ENCODE measurements at regions not wholly inside any gene's neighbourhood (a gene's known extent, or its start where the extent isn't known, plus 50 kb on each side); places are given as distances from the start of the nearest gene placed in this dataset.
A peak's percentile ranks its signal among the peaks of the same experiment; 100 is the strongest.

DNA sequence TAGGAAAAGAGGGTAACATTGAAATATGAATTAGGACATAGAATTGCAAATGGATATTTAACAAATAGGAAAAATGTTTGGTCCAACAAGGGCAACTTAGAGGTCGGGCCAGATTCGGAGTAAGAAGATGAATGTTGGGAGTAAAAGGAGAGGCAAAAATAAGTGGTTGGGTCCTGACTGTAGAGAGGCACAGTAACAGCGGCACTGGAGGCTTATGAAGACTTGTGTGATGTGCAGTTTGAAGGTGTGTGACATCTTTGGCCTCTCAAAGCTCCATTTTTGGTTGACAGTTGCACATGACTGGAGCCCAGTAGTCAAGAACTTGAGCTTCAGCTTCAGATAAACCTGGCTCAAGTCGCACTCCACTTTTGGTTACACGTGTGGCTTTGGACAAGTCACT, 109.9 kb upstream of the PAXBP1 start:
- Mint-ChIP-seq H3K27ac (no peak overlapping the region), H3K27me3 (ENCODE audit: insufficient read depth) (peaks cover 32% of the 10 kb centered on the region), H3K9me3 (no peaks in the 10 kb centered on the region), H3K4me1 (ENCODE audit: low read depth) (peaks cover 3% of the 10 kb centered on the region), H3K4me3 (no peak overlapping the region), H3K36me3 (ENCODE audit: low read depth) (no peaks in the 10 kb centered on the region)
- TF ChIP-seq, protein P1, sequence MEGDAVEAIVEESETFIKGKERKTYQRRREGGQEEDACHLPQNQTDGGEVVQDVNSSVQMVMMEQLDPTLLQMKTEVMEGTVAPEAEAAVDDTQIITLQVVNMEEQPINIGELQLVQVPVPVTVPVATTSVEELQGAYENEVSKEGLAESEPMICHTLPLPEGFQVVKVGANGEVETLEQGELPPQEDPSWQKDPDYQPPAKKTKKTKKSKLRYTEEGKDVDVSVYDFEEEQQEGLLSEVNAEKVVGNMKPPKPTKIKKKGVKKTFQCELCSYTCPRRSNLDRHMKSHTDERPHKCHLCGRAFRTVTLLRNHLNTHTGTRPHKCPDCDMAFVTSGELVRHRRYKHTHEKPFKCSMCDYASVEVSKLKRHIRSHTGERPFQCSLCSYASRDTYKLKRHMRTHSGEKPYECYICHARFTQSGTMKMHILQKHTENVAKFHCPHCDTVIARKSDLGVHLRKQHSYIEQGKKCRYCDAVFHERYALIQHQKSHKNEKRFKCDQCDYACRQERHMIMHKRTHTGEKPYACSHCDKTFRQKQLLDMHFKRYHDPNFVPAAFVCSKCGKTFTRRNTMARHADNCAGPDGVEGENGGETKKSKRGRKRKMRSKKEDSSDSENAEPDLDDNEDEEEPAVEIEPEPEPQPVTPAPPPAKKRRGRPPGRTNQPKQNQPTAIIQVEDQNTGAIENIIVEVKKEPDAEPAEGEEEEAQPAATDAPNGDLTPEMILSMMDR (IDR thresholded peaks at IDR 0.05), result no peak
- no peak for DNase-seq

DNA sequence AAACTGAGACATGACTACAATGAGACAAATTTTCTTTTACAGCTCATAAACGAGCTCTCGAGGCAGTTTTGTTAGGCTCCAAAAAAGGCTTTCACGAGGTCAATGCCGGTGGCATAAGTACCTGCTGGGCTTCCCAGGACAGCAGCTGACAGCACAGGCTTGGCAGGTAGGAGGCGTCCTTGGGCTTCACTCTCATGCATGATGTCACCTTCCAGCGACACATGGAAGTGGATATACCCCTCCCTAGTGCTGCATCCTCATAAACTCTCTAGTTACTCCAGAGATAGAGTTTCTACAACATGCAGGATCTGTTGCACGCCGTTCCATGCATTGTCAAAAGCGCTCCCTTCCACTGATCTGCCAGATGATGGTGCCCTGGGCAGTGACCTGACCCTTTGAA, 112.5 kb upstream of the PAXBP1 start:
- no peaks in the 10 kb centered on the region for H3K9me3 Mint-ChIP-seq
- H3K4me1 Mint-ChIP-seq (ENCODE audit: low read depth), result peaks cover 12% of the 10 kb centered on the region
- H3K27ac Mint-ChIP-seq, result no peak overlapping the region
- H3K27me3 Mint-ChIP-seq (ENCODE audit: insufficient read depth), result peaks cover 32% of the 10 kb centered on the region
- no peaks in the 10 kb centered on the region for H3K36me3 Mint-ChIP-seq (ENCODE audit: low read depth)
- H3K4me3 Mint-ChIP-seq, result no peak overlapping the region
- DNase-seq, result no peak
- TF ChIP-seq, protein P1 (IDR thresholded peaks at IDR 0.05), result no peak

DNA sequence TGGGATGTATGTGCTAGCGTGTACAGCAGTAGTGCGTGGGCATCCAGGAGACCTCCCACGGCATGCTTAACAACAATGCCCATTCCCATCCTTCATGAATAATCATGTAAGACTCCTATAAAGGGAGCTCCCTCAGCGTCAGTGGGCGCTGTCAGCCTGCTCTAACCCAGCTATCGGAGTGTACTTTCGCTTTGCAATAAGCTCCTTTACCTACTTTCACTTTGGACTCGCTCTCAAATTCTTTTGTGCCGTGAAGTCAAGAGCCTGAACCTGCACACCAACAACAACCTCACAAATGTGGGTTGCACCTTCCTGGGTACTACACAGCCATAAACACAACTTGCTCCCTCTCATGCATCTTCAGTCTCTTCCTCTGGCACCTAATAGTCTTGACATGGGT, 114.8 kb upstream of the PAXBP1 start:
- Mint-ChIP-seq H3K4me3 (peak overlapping the region; percentile 82), H3K9me3 (no peaks in the 10 kb centered on the region), H3K4me1 (ENCODE audit: low read depth) (peaks cover 24% of the 10 kb centered on the region), H3K27me3 (ENCODE audit: insufficient read depth) (peaks cover 31% of the 10 kb centered on the region), H3K27ac (no peak overlapping the region), H3K36me3 (ENCODE audit: low read depth) (no peaks in the 10 kb centered on the region)
- no peak for DNase-seq
- TF ChIP-seq, protein P1 (IDR thresholded peaks at IDR 0.05), result no peak

DNA sequence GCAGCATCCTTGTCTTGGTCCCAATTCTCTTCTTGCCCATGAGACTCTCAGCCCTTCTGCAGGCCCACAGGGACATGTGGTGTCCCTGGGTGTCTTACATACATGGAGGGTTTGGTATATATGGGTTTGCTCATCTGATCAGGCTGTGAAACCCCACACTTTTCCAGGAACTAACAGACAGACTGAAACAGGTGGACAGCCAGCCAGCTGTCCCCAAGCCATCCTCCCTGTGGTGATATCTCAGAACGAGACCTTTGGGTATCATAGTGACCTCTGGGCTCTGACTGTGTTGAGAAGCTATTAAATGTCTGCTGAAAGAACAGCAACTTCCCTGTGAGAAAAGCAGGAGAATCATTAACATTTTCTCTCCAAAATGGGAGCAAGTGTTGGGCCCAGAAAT, 115.5 kb upstream of the PAXBP1 start:
- Mint-ChIP-seq H3K36me3 (ENCODE audit: low read depth) (no peaks in the 10 kb centered on the region), H3K27ac (no peak overlapping the region), H3K27me3 (ENCODE audit: insufficient read depth) (peaks cover 27% of the 10 kb centered on the region), H3K4me3 (no peak overlapping the region; the same call in 1 of the 2 replicates), H3K4me1 (ENCODE audit: low read depth) (peaks cover 24% of the 10 kb centered on the region), H3K9me3 (no peaks in the 10 kb centered on the region)
- DNase-seq, result no peak
- TF ChIP-seq, protein P1 (IDR thresholded peaks at IDR 0.05), result no peak

DNA sequence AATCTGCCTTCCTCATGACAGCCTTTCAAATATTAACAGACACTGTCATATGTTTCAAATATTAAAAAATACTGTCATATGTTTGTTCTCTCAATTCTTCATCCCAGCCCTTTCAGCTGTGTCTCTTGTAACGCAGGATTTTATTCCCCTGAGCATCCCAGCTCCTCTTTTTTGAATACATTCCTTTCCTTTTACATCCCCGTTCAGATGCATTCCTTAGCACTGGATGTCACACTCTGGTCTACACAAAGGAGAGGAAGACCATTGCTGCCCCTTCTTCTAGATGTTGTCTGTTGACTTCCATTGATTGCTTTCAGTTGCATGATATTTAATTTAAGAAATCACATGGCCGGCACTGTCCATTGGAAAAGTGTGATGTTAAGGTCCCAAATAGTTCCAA, 117.4 kb upstream of the PAXBP1 start:
- Mint-ChIP-seq H3K27me3 (ENCODE audit: insufficient read depth) (peaks cover 25% of the 10 kb centered on the region), H3K36me3 (ENCODE audit: low read depth) (no peaks in the 10 kb centered on the region), H3K27ac (no peak overlapping the region), H3K9me3 (no peaks in the 10 kb centered on the region), H3K4me1 (ENCODE audit: low read depth) (peaks cover 24% of the 10 kb centered on the region), H3K4me3 (no peak overlapping the region)
- DNase-seq, result peak; percentile 2
- TF ChIP-seq, protein P1 (IDR thresholded peaks at IDR 0.05), result no peak

GRCh38 chr21:32889596-32889995, 118.0 kb upstream of the PAXBP1 start:
- H3K27me3 Mint-ChIP-seq (ENCODE audit: insufficient read depth), result peaks cover 21% of the 10 kb centered on the region
- H3K4me1 Mint-ChIP-seq (ENCODE audit: low read depth), result peaks cover 24% of the 10 kb centered on the region
- no peak overlapping the region for H3K27ac Mint-ChIP-seq
- H3K9me3 Mint-ChIP-seq, result no peaks in the 10 kb centered on the region
- H3K36me3 Mint-ChIP-seq (ENCODE audit: low read depth), result no peaks in the 10 kb centered on the region
- no peak overlapping the region for H3K4me3 Mint-ChIP-seq
- TF ChIP-seq, protein P1 (IDR thresholded peaks at IDR 0.05), result no peak
- DNase-seq, result peak; percentile 36

Measured in HFFc6 (cell line).